Fibroblast of skin of back (primary cell): ENCODE measurements at regions not wholly inside any gene's neighbourhood (a gene's known extent, or its start where the extent isn't known, plus 50 kb on each side); places are given as distances from the start of the nearest gene placed in this dataset.
"Not testable (repeated sequence)": the region's sequence is repeated elsewhere in the genome, so short reads cannot be mapped to it uniquely, and the experiment has no call there.

Source experiments
- DNase-seq: peaks from one replicate; pipeline ENCODE4 v3.0.0-alpha.2; 2013

DNA sequence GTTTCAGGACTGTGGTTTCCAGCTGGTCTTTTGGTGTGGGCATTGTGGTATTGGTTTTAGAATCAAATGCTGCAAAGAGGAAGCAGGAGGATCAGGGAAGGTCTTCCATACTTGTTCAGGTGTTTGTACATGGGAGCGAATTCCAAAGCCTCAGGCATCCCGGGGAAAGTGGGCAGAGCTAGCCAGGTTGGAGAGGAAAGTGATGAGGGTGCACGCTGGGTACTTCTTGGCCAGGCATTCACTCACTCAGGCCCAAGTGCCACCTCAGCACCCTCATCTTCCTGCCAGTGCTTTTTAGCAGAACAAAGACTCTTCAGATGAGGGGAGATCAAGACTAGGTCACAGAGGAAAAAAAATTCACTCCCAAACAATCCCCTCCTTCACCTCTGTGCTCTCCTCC lies 241.1 kb upstream of the TBX18 start:
- DNase-seq, result no peak

DNA sequence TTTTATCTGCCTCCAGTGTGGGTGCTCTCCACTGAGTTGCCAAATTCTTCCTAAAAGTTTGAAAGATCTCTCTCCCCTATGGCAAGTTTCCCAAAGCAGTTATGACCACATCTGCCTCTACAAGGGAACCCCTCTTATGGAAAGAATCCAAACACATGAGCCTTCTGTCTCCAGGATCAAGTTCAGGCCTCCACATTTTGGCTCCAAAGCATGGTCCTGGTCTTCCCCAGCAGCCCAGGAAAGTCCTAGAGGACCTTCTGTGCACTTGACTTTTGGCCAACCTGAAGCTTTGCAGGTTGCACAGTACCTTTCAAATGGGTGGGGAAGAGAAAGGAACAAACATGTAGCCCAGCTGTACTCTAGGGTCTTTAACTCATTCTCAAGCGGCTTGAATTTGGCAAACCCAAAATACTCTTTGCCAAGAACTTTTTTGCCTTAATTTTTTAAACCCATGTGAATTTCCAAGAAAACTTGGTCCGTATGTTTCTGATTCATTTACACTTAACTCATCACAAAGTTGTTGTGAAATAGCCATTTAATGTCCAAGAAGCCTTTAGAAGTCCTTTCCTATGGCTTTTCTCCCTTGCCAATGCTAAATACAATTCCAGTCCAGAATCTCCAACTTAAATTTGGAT lies 240.1 kb upstream of the TBX18 start:
- no peak for DNase-seq

DNA sequence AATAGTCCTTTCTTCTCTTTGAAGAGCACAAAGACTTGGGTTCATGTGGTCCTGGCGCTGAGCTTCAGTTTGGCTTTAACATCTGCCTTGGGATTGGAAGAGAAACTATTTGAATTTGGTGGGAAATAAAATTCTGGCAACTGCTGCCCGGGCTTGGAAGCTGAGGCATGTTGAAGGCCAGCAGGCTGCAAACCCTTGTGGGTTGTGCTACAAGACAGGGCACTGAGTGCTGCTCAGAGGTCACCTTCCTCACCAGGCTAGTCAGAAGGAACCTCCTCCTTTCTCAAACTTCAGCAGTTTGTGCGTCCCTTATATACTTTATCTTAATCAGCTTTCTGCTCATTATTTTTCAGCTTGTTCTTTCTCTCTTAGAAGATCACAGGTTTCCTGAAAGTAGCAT lies 238.4 kb upstream of the TBX18 start:
- no peak for DNase-seq

DNA sequence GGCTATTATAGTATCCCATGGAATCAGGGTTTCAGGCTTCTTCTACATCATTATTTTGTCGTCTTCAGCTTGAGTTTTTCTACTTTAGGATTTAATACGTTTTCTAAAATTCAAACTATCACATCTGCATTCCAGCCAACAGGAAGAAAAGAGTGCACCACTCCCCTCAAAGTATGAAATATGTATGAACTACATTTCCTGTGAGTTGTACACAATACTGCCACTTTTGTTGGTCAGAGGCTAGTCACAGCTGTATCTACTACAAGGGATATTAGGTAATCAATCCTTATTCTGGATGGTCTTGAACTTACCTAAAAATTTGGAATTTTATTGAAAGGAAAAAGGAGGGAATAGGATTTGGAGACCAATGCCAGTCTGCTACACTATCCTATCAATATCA lies 235.6 kb upstream of the TBX18 start:
- DNase-seq, result no peak

DNA sequence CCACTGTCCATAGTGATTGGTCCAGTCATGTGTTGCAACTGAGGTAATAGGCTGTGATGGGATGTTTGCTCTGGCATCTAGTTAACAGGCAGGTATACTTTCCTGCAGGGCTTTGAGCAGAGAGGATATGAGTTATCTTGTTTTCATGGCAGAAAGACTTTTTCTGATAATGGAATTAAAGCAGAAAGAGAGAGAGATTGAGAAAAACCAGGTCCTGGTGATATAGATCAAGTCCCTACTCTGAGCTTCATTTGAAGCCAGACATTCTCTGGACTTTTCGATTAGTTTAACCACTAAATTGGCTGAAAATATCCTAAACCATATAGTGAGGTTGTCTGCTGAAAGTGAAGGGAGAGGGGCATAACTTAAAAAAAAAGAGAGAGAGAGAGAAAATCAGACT lies 233.8 kb upstream of the TBX18 start:
- no peak for DNase-seq

DNA sequence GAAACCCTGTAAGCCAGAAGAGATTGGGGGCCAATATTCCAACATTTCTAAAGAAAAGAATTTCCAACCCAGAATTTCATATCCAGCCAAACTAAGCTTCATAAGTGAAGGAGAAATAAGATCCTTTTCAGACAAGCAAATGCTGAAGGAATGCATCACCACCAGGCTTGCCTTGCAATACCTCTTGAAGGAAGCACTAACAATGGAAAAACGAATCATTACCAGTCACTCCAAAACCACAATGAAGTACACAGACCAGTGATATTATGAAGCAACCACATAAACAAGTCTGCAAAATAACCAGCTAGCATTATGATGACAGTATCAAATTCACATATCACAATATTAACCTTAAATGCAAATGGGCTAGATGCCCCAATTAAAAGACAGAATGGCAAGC lies 224.4 kb upstream of the TBX18 start:
- not testable (repeated sequence) for DNase-seq

DNA sequence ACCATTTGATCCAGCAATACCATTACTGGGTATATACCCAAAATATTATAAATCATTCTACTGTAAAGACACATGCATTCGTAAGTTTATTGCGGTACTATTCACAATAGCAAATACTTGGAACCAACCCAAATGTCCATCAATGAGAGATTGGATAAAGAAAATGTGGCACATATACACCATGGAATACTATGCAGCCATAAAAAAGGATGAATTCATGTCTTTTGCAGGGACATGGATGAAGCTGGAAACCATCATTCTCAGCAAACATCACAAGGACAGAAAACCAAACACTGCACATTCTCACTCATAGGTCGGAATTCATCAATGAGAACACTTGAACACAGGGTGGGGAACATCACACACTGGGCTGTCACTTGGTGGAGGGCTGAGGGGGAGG lies 221.1 kb upstream of the TBX18 start:
- not testable (repeated sequence) for DNase-seq

DNA sequence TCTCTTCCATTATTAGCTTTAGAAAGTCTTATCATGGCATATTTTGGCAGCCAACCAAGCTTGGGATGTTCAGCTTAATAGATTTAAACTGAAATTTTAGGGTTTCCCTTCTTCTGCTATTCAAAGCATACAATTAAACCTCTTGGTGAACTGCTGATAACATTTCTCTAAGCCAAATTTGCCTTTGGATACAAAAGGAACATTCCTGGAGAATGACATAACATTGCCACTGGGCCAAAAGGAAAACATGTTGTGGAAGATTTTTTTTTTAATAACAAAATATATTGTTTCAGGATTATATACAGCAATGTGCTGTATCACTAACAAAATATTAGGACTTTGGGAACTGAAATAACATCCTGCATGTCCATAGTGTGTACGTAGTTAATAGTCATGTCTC lies 215.1 kb upstream of the TBX18 start:
- peak; percentile 93 for DNase-seq

DNA sequence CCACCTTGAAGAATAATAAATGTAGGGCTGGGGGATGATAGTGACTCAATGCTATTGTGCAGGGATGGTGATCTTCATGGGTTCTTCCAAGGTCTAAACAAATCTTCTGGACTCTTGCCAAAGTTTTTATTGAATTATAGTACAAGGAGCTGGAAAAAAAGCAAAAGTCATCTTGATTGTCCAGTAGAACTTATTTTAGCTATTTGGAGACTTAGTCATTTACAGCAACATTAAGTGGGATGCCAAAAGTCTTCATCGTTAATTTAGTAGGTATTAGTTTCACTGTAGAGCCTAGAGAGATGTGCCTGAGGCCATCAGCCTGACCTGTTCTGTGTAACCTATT lies 212.9 kb upstream of the TBX18 start:
- peak; percentile 61 for DNase-seq

GRCh38 chr6:84976526-84977362 lies 212.3 kb upstream of the TBX18 start:
- DNase-seq, result peak; percentile 66

GRCh38 chr6:84975316-84975715 lies 210.9 kb upstream of the TBX18 start:
- DNase-seq, result no peak

GRCh38 chr6:84973606-84974005 lies 209.2 kb upstream of the TBX18 start:
- no peak for DNase-seq

- no peak for DNase-seq
Observed at GRCh38 chr6:84967965-84968364, 203.6 kb upstream of the TBX18 start.

GRCh38 chr6:84967389-84967788 lies 203.0 kb upstream of the TBX18 start:
- peak; percentile 59 for DNase-seq

DNA sequence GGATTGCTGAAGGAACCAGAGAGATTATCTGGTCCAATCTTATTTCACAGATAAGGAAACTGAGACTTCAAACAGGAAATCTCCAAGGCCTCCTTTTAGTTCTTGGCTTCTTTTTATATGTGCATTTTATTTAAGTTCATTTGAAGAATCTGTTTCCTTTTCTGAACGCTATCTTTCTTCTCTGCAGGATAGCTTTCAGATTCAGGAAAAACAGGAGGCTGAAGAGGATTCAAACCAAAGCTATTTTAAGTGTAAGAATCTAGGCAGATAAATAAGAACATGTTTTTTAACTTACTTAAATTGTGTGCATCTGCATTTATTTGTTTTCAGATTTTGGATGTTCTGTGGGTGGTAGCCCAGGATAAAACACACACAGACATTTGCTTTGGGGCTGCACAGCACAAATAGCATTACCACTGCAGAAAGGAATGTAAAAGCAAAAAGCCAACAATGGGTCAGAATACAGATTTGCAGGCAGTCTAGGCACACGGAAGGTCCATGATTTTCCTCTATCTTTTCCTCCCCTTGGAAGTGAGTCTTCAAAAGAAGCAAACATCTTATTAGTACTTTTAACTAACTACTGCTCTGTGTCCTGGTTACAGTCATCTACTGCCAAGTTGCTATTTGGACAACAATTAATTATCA lies 188.8 kb upstream of the TBX18 start:
- peak; percentile 51 for DNase-seq

DNA sequence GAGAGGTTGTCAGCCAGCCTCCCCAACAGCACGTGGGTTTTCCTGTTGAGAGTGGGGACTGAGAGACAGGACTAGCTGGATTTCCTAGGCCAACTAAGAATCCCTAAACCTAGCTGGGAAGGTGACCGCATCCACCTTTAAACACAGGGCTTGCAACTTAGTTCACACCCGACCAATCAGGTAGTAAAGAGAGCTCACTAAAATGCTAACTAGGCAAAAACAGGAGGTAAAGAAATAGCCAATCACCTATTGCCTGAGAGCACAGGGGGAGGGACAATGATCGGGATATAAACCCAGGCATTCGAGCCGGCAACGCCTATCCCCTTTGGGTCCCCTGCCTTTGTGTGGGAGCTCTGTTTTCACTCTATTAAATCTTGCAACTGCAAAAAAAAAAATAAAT lies 180.5 kb upstream of the TBX18 start:
- not testable (repeated sequence) for DNase-seq

GRCh38 chr6:84943905-84944304 lies 179.5 kb upstream of the TBX18 start:
- no peak for DNase-seq

- DNase-seq, result not testable (repeated sequence)
Observed at GRCh38 chr6:84941609-84942008, 177.2 kb upstream of the TBX18 start.

GRCh38 chr6:84929212-84929611 lies 164.8 kb upstream of the TBX18 start:
- DNase-seq, result no peak

DNA sequence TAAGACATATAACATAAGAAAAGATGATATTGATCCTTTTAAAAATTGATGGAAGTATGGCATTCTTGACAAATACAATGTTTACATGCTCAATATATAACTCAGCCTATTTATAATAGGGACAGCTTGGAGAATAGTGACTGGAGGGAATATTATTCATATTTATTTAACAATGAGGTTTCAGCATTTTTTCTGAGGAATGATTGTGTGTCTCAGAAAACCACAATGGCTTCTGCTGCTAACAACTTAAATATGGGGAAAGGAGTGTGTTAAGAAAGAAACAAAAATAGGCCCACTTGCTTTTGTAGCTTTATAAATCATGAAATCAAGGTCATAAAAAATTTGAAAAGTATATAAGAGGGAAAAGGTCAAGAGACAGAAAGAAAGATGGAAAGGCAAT lies 163.2 kb upstream of the TBX18 start:
- DNase-seq, result peak; percentile 52

DNA sequence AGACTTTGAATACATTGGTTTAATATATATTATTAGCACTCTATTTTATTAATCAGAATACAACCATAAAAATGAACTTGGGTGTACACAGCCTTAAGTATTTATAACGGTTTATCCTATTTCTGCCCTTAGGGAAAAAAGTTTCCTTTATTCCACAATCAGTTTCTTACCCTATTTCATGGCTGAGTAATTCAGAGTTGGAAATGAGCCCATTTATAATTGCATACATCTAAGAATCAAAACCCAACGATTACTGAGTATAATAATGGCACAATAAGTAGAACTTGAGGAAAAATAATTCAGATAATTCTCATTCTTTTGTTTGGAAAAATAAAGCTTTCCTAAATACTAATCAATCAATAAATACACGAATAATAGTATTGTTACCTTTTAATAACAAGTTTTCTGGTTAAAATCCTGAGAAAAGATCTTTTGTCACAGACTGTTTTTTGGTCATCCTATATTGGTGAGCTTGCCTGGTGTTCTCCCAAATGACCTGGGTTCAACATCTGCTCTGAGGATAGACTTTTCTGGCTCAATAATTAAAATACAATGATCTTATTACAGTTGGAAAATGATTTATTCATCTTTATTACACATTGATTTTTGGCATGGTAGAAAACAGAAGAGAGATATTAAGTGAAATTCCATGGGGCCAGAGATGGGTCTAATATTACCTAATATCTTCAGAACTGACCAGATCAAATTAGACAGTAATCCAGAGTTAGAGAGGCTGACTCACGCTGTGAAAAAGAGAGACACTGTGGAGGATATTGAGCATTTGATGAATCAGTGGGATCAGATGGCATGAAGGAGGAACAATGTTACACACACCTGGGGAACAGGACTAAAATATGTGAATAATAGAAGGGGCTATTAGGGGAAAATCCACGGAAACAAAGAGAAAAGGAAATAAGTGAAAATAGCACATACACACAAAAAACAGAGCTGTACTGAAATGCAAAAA lies 162.1 kb upstream of the TBX18 start:
- peak; percentile 37 for DNase-seq

- DNase-seq, result no peak
Observed at GRCh38 chr6:84921891-84922290, 157.5 kb upstream of the TBX18 start.

DNA sequence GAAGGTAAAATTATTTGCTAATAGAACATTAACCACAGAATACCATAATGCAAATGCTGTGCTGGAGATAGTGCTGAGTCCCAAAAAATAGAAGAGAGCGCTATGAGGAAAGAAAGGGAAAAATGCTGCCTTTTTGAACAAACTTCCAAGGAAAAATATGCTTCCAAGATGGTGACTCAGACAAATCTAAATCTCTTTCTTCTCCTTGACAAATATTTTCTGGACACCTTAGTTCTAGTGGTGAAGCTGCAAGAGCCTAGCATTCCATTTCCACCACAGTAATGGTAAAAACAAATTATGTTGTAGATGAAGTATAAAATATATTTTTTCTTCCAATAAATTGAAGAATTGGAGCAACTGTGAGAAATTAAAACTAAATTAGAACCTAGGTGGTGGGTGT lies 155.6 kb upstream of the TBX18 start:
- DNase-seq, result peak; percentile 43
